Vagina (tissue), 2 donors: ENCODE measurements at regions not wholly inside any gene's neighbourhood (a gene's known extent, or its start where the extent isn't known, plus 50 kb on each side); places are given as distances from the start of the nearest gene placed in this dataset.

Experiments used
- DNase-seq, 2 donors: peaks; one replicate each; pipeline ENCODE4 v3.0.0-alpha.2; 2017; ENCODE audit errors: extremely low spot score in 2 of 2
- H3K27ac ChIP-seq: fragments of 200-600 bp; sonication (generic); one replicate; pipeline ENCODE4 v1.5.1; 2019
- H3K27me3 ChIP-seq: fragments of 200-600 bp; sonication (generic); one replicate; pipeline ENCODE4 v1.5.1; 2019
- H3K36me3 ChIP-seq, 2 donors: fragments of 200-600 bp; sonication (generic); one replicate each; pipeline ENCODE4 v1.5.1; 2017 to 2019
- H3K4me1 ChIP-seq: fragments of 200-600 bp; sonication (generic); one replicate; pipeline ENCODE4 v1.5.1; 2019
- H3K4me3 ChIP-seq, 2 donors: fragments of 200-600 bp; sonication (generic); 1 replicate in 1 of 2; 2 replicates in 1 of 2; pipeline ENCODE4 v1.5.1; 2016 to 2019
- H3K9me3 ChIP-seq: fragments of 200-600 bp; sonication (generic); one replicate; pipeline ENCODE4 v1.5.1; 2019
- POLR2A ChIP-seq, 2 donors: fragments of 450-650 bp; IDR thresholded peaks; one replicate each; pipeline ENCODE4 v1.6.1; 2017; ENCODE audit warnings: antibody characterized with exemption in 2 of 2, mild to moderate bottlenecking in 2 of 2, moderate library complexity in 2 of 2
- POLR2AphosphoS5 ChIP-seq, 2 donors: sonication (generic); formaldehyde crosslinking; IDR thresholded peaks; one replicate each; pipeline ENCODE4 v1.9.0; 2017; ENCODE audit warnings: antibody characterized with exemption in 2 of 2, mild to moderate bottlenecking in 2 of 2, low read depth in 1 of 2; ENCODE audit not compliant: insufficient read depth in 1 of 2
- intact Hi-C: fragments of 100-400 bp; cut with DNase I; formaldehyde crosslinking; loops from one replicate; pipeline ENCODE4 v1.15.1; 2023
- TF ChIP-seq, protein P1 (sequence below), 3 experiments: fragments of 450-650 bp in 2 of 3; fragments of 200-600 bp in 1 of 3; sonication (generic) in 1 of 3; IDR thresholded peaks; one replicate each; pipeline ENCODE4 v1.5.1; 2017 to 2019; ENCODE audit warnings: antibody characterized with exemption in 3 of 3, mild to moderate bottlenecking in 2 of 3, moderate library complexity in 2 of 3

DNA sequence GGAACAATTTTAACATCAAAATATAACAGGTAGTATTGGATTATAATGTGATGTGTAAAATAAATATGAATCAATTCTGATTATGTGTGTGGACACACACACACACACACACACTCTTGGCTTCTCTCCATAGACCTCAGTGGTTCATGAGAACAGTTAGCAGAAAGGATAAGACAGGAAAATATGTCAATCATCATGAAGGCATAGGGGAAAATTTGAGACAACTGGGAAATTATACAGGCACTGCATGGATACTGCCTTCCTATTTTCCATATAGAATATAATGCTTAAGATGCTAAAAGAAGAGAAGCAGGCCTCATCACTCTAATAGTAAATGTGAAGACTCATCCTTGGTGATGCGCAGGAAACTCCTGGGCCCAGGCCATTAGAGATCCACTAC lies 884.5 kb downstream of the SUCLG1 start:
- Histone ChIP-seq H3K27me3 (no peaks in the 10 kb centered on the region), H3K9me3 (no peaks in the 10 kb centered on the region), H3K27ac (no peak overlapping the region), H3K4me1 (no peaks in the 10 kb centered on the region), H3K4me3 (no peak overlapping the region), H3K36me3 (no peaks in the 10 kb centered on the region)
- no peak for DNase-seq
- intact Hi-C loops = no loop called here
- TF ChIP-seq POLR2AphosphoS5 (IDR thresholded peaks at IDR 0.05; ENCODE audit: insufficient read depth in 1 of 2, low read depth in 1 of 2) (no peak), POLR2A (IDR thresholded peaks at IDR 0.05) (no peak)
- TF ChIP-seq, protein P1, sequence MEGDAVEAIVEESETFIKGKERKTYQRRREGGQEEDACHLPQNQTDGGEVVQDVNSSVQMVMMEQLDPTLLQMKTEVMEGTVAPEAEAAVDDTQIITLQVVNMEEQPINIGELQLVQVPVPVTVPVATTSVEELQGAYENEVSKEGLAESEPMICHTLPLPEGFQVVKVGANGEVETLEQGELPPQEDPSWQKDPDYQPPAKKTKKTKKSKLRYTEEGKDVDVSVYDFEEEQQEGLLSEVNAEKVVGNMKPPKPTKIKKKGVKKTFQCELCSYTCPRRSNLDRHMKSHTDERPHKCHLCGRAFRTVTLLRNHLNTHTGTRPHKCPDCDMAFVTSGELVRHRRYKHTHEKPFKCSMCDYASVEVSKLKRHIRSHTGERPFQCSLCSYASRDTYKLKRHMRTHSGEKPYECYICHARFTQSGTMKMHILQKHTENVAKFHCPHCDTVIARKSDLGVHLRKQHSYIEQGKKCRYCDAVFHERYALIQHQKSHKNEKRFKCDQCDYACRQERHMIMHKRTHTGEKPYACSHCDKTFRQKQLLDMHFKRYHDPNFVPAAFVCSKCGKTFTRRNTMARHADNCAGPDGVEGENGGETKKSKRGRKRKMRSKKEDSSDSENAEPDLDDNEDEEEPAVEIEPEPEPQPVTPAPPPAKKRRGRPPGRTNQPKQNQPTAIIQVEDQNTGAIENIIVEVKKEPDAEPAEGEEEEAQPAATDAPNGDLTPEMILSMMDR (IDR thresholded peaks at IDR 0.05) = no peak

DNA sequence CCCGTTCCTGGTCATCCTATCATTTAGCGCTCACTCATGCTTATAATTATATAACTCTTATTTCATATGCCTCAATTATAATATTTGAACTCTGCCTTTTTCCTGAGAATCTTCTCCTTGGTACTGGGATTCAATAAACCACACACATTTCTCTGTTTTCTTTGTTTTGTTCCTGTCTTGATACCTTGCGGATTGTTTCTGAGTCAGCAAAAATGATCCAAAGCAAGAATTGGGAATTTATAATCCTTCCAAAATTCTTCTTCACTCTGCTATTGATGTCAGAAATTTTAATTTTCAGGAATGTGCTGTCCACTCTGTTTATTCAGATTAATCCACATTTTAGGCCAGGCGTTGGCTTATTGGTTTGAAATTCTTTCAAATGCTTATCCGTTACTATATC lies 886.0 kb downstream of the SUCLG1 start:
- TF ChIP-seq POLR2AphosphoS5 (IDR thresholded peaks at IDR 0.05; ENCODE audit: insufficient read depth in 1 of 2, low read depth in 1 of 2) (no peak), POLR2A (IDR thresholded peaks at IDR 0.05) (no peak)
- TF ChIP-seq, protein P1 (IDR thresholded peaks at IDR 0.05) = no peak
- DNase-seq = no peak
- no peak overlapping the region for H3K4me3 ChIP-seq
- no peaks in the 10 kb centered on the region for H3K27me3 ChIP-seq
- intact Hi-C loops = no loop called here
- no peak overlapping the region for H3K27ac ChIP-seq
- H3K36me3 ChIP-seq = no peaks in the 10 kb centered on the region
- no peaks in the 10 kb centered on the region for H3K9me3 ChIP-seq
- no peaks in the 10 kb centered on the region for H3K4me1 ChIP-seq

DNA sequence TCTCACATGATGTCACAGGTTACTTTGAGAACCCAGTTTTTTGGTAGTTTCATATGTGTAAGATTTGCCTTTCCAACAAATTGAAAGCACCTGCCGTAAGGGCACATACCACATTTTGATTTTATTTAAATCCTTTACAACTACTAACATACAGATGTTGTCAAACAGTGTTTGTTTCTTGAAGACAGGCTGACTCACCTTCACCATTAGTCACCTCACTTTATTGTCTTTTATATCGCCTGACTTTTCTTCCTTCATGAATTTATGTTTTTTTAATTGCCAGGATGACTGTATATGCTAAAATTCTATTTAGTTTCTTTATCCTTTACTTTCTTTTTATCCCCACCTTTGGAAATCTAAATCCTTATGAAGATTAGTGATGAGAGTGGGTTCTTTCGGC lies 886.7 kb downstream of the SUCLG1 start:
- intact Hi-C loops = no loop called here
- Histone ChIP-seq H3K27me3 (no peaks in the 10 kb centered on the region), H3K9me3 (no peaks in the 10 kb centered on the region), H3K27ac (no peak overlapping the region), H3K4me1 (no peaks in the 10 kb centered on the region), H3K36me3 (no peaks in the 10 kb centered on the region), H3K4me3 (no peak overlapping the region)
- DNase-seq = no peak
- TF ChIP-seq POLR2A (IDR thresholded peaks at IDR 0.05) (no peak), POLR2AphosphoS5 (IDR thresholded peaks at IDR 0.05; ENCODE audit: insufficient read depth in 1 of 2, low read depth in 1 of 2) (no peak)
- TF ChIP-seq, protein P1 (IDR thresholded peaks at IDR 0.05) = no peak

DNA sequence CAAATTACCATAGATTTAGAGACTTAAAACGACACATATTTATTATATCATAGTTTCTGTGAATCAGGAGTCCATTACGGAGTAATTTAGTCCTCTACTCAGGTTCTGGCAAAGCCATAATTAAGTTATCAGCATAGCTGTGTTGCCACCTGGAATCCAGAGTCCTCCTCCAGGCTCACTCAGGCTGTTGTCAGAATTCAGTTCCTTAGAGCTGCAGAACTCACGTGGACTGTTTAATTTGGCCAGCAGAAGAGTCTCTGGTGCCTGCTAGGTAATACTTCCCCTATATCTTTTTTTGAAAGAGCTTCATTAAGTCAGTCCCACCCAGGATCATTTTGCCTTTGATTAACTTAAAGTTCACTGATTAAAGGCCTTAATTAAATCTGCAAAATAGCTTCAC lies 891.5 kb downstream of the SUCLG1 start:
- intact Hi-C loops = no loop called here
- Histone ChIP-seq H3K4me3 (no peak overlapping the region), H3K9me3 (no peaks in the 10 kb centered on the region), H3K27ac (no peak overlapping the region), H3K27me3 (no peaks in the 10 kb centered on the region), H3K4me1 (no peaks in the 10 kb centered on the region), H3K36me3 (no peaks in the 10 kb centered on the region)
- DNase-seq = no peak
- TF ChIP-seq POLR2AphosphoS5 (IDR thresholded peaks at IDR 0.05; ENCODE audit: insufficient read depth in 1 of 2, low read depth in 1 of 2) (no peak), POLR2A (IDR thresholded peaks at IDR 0.05) (no peak)
- TF ChIP-seq, protein P1 (IDR thresholded peaks at IDR 0.05) = no peak

DNA sequence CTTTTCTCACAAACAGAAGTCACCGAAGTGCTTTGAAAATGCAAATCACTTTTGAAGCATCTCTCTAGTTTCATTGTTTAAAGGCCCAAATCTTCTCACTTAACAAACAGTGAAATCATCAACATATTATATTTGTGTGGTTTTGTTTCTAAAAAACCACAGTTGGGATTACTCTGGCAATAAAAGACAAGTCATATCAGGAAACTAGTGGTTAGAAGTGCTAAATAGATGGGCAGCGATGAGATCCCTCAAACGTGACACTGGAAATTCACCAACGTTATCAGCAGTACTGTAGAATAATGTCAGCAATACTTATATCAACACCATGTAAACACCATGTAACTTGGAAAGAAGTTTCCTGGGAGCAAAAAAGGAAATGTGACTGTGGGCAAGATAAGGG lies 893.5 kb downstream of the SUCLG1 start:
- Histone ChIP-seq H3K27ac (no peak overlapping the region), H3K36me3 (no peaks in the 10 kb centered on the region), H3K9me3 (no peaks in the 10 kb centered on the region), H3K4me3 (no peak overlapping the region), H3K27me3 (no peaks in the 10 kb centered on the region), H3K4me1 (no peaks in the 10 kb centered on the region)
- DNase-seq = no peak
- intact Hi-C loops = no loop called here
- TF ChIP-seq, protein P1 (IDR thresholded peaks at IDR 0.05) = no peak
